Fibroblast of lung (primary cell): ENCODE measurements at regions not wholly inside any gene's neighbourhood (a gene's known extent, or its start where the extent isn't known, plus 50 kb on each side); places are given as distances from the start of the nearest gene placed in this dataset.

Experiments
- DNase-seq, 2 donors: peaks; one replicate each; pipeline versions ENCODE4 v3.0.0 to v3.0.0-alpha.2; 2010; ENCODE audit warnings: low read depth in 2 of 2
- H2AFZ ChIP-seq: 2 replicates; pipeline ENCODE4 v1.5.1; 2012; ENCODE audit warnings: low read length, control low read depth, inconsistent platforms
- H3K27ac ChIP-seq: 2 replicates; pipeline ENCODE4 v1.5.1; 2011; ENCODE audit warnings: low read length, control low read depth; ENCODE audit not compliant: insufficient read depth
- H3K27me3 ChIP-seq: 2 replicates; pipeline ENCODE4 v1.5.1; 2011; ENCODE audit warnings: mild to moderate bottlenecking, low read length; ENCODE audit not compliant: control insufficient read depth, insufficient read depth
- H3K36me3 ChIP-seq: 2 replicates; pipeline ENCODE4 v1.5.1; 2011; ENCODE audit warnings: low read length; ENCODE audit not compliant: control insufficient read depth, insufficient read depth
- H3K4me1 ChIP-seq: 2 replicates; pipeline ENCODE4 v1.5.1; 2011; ENCODE audit warnings: low read length; ENCODE audit not compliant: control insufficient read depth, insufficient read depth; ENCODE audit errors: extremely low read depth
- H3K4me2 ChIP-seq: 2 replicates; pipeline ENCODE4 v1.5.1; 2011; ENCODE audit warnings: low read length, control low read depth; ENCODE audit not compliant: insufficient read depth; ENCODE audit errors: extremely low read depth
- H3K4me3 ChIP-seq, 4 experiments: fragments of 200-600 bp in 1 of 4; sonication (generic) in 1 of 4; replicated peaks in 1 of 4; 2 replicates each; pipeline ENCODE4 v1.5.1; 2011 to 2016; ENCODE audit warnings: low read length in 4 of 4, low read depth in 3 of 4, mild to moderate bottlenecking in 3 of 4, control low read depth in 2 of 4, inconsistent platforms in 1 of 4, mixed read lengths in 1 of 4; ENCODE audit not compliant: insufficient read depth in 1 of 4; ENCODE audit errors: control extremely low read depth in 1 of 4
- H3K79me2 ChIP-seq: 2 replicates; pipeline ENCODE4 v1.5.1; 2012; ENCODE audit warnings: mild to moderate bottlenecking, low read length, inconsistent platforms; ENCODE audit not compliant: control insufficient read depth, insufficient read depth
- H3K9ac ChIP-seq: 2 replicates; pipeline ENCODE4 v1.5.1; 2011; ENCODE audit warnings: mild to moderate bottlenecking, low read length, control low read depth; ENCODE audit not compliant: insufficient read depth
- H3K9me3 ChIP-seq: 2 replicates; pipeline ENCODE4 v1.5.1; 2012; ENCODE audit warnings: low read depth, low read length; ENCODE audit not compliant: control insufficient read depth, insufficient read depth
- H4K20me1 ChIP-seq: 2 replicates; pipeline ENCODE4 v1.5.1; 2011; ENCODE audit warnings: low read length; ENCODE audit not compliant: control insufficient read depth, insufficient read depth; ENCODE audit errors: extremely low read depth
- CTCF ChIP-seq, 2 donors: IDR thresholded peaks in 1 of 2; conservative IDR thresholded peaks in 1 of 2; 1 replicate in 1 of 2; 2 replicates in 1 of 2; pipeline ENCODE4 v1.5.1; 2011 to 2012; ENCODE audit warnings: low read length in 2 of 2, control low read depth in 1 of 2, inconsistent platforms in 1 of 2, low read depth in 1 of 2, mild to moderate bottlenecking in 1 of 2
- EZH2 ChIP-seq: IDR thresholded peaks from 2 replicates; pipeline ENCODE4 v1.5.1; 2012; ENCODE audit warnings: low read length, control low read depth, mild to moderate bottlenecking; ENCODE audit errors: missing control alignments

DNA sequence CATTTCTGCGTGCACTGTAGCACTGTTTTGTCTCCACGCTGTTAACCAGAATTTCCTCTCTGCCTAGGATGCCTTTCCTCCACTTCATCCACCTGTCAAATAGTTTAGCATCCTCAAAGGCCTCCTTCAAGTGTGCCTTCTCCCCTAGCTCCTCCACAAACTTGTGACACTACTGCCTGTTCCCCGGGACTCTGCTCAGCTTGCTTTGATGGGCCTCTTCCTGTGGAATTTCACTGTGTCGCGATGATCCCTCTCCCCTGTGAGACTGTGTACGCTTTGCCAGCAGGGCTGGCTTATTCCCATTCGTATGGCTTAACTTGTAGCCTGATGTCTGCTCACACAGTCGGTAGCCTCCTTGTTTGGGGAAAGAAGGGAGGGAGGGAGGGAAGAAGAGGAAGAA lies 426.8 kb downstream of the VRK1 start:
- Histone ChIP-seq H3K9ac (no peak overlapping the region), H3K4me1 (no peaks in the 10 kb centered on the region), H3K4me3 (no peak overlapping the region), H3K9me3 (no peaks in the 10 kb centered on the region), H2AFZ (no peak overlapping the region), H3K36me3 (no peaks in the 10 kb centered on the region), H3K27ac (no peak overlapping the region), H4K20me1 (no peaks in the 10 kb centered on the region), H3K4me2 (no peak overlapping the region), H3K27me3 (no peaks in the 10 kb centered on the region), H3K79me2 (no peaks in the 10 kb centered on the region)
- TF ChIP-seq CTCF (conservative IDR thresholded peaks at IDR 0.05 in 1 of 2, IDR thresholded peaks at IDR 0.05 in 1 of 2; ENCODE audit: low read depth in 1 of 2, low read length in 2 of 2) (no peak), EZH2 (no peak)
- no peak for DNase-seq

DNA sequence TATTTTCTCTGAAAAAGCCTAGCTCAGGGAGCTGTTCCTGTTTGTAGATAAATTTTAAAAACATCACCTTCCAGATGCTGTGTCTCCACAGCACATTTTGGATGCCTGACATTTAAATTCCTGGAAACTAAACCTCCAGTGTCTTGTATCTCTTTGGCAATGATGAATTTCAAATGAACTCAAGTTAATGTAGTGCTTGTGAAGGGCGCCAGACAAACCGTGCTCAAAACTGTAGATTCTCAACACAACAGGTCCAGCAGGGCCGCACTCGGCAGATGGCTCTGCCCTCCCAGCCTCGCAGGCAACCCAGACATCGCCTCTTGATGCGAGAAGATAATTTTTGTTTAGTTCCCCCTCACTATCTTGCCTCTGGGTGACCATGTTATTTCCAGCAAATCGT lies 432.9 kb downstream of the VRK1 start:
- H3K36me3 ChIP-seq = no peaks in the 10 kb centered on the region
- H3K4me2 ChIP-seq = no peak overlapping the region
- no peak overlapping the region for H3K4me3 ChIP-seq
- H3K9me3 ChIP-seq = no peaks in the 10 kb centered on the region
- no peaks in the 10 kb centered on the region for H3K79me2 ChIP-seq
- H4K20me1 ChIP-seq = no peaks in the 10 kb centered on the region
- TF ChIP-seq CTCF (conservative IDR thresholded peaks at IDR 0.05 in 1 of 2, IDR thresholded peaks at IDR 0.05 in 1 of 2; ENCODE audit: low read depth in 1 of 2, low read length in 2 of 2) (no peak), EZH2 (no peak)
- H3K27ac ChIP-seq = no peak overlapping the region
- DNase-seq = no peak
- H3K4me1 ChIP-seq = no peaks in the 10 kb centered on the region
- H2AFZ ChIP-seq = no peak overlapping the region
- H3K9ac ChIP-seq = no peak overlapping the region
- no peaks in the 10 kb centered on the region for H3K27me3 ChIP-seq

DNA sequence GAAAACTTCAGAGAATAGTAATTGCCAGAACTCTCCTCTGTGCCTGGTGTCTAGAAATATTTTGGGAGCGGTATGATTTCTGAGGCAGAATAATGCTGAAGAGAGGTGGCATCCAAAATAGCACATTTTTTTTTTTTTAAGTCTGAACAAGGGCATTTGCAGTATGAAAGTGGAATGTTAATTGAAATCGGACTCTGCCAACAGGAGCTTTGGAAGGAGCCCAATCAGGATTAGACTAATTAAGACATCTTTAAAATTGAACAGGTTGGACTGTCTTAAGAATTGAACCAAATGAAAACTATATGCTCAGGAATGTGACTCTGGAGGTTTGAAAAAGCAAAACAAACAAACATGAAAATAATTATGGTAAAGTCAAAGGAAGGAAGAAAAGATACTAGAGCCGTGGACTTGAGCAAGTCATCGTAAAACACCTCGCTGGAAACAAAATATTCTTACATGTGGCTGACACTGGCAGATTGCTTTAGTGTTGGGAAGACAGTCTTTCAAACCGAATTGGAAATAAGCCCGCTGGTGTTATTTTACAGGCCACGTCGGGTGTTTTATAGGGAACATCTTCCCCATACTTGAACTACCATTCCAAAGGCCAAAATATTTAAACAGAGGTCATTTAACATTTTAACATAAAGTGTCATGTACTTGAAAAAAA lies 436.3 kb downstream of the VRK1 start:
- H3K4me3 ChIP-seq = no peak overlapping the region
- H3K9me3 ChIP-seq = no peaks in the 10 kb centered on the region
- no peaks in the 10 kb centered on the region for H3K36me3 ChIP-seq
- H3K4me1 ChIP-seq = no peaks in the 10 kb centered on the region
- H4K20me1 ChIP-seq = no peaks in the 10 kb centered on the region
- H3K9ac ChIP-seq = no peak overlapping the region
- no peak for TF ChIP-seq CTCF (conservative IDR thresholded peaks at IDR 0.05 in 1 of 2, IDR thresholded peaks at IDR 0.05 in 1 of 2; ENCODE audit: low read depth in 1 of 2, low read length in 2 of 2)
- no peak for TF ChIP-seq EZH2
- no peak for DNase-seq
- no peaks in the 10 kb centered on the region for H3K27me3 ChIP-seq
- no peaks in the 10 kb centered on the region for H3K79me2 ChIP-seq
- no peak overlapping the region for H3K4me2 ChIP-seq
- no peak overlapping the region for H2AFZ ChIP-seq
- H3K27ac ChIP-seq = no peak overlapping the region
